ENCODE measurements at regions not wholly inside any gene's neighbourhood (a gene's known extent, or its start where the extent isn't known, plus 50 kb on each side); places are given as distances from the start of the nearest gene placed in this dataset.
"Not testable (repeated sequence)": the region's sequence is repeated elsewhere in the genome, so short reads cannot be mapped to it uniquely, and the experiment has no call there.

GRCh38 chr4:140249351-140249750 lies 95.4 kb upstream of the MAML3 start:
- DNase-seq (ENCODE audit: low read depth), result no peak

DNA sequence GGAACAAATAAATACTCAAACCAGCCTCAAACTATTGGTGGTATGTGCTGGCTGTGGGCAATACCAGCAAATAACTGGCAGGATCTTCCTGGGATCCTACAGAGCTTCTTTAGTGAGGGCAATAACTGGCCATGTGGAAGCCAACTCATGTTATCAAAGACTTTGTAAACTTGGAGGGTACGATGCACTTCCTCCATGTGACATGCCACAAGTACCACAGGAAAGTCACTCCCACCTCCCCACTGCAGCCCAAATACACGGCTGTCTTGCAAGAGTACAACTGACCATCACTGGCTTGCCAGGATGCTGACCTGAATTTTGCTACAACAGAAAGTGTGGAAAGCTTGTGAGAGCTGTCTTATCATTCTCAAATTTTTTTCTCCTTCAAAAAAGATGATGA lies 93.3 kb upstream of the MAML3 start:
- DNase-seq (ENCODE audit: low read depth), result no peak

DNA sequence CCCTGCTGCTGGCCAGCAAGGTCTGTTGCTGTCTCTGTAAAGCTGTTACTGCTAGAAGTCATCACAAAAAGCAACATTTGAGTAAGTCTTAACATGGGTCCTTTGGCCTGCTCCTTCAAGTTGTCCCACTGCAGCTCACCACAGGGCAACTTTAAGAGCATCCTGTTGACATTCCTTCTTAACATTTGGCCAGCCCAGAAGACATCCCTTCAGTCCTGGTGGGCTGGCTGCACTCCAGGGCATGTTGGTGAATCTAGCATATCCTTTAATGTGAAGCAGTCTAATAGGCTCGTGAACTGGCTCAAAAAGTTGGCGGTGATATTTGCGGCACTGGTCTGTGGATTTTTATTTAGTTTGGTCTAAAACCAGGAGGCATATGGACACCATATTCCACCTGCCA lies 92.2 kb upstream of the MAML3 start:
- no peak for DNase-seq (ENCODE audit: low read depth)

DNA sequence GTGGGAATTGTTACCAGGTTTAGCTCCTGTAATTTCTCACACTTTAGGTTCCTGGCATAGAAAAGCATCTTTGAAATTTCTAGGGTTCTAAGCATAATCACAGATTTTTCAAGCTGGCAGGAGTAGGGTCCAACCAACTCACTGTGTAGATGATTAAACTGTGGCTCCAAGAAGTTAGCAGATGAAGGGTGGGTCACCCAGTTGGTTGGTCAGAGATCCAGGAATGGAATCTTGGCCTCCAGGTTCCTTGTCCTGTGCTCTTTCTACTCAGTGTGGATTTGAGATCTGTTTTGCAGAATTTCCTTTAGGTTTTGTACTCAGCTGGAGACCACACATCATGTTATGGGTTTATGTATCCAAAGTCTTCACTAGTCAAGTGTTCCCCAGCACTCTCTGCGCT lies 90.3 kb upstream of the MAML3 start:
- DNase-seq (ENCODE audit: low read depth), result no peak

DNA sequence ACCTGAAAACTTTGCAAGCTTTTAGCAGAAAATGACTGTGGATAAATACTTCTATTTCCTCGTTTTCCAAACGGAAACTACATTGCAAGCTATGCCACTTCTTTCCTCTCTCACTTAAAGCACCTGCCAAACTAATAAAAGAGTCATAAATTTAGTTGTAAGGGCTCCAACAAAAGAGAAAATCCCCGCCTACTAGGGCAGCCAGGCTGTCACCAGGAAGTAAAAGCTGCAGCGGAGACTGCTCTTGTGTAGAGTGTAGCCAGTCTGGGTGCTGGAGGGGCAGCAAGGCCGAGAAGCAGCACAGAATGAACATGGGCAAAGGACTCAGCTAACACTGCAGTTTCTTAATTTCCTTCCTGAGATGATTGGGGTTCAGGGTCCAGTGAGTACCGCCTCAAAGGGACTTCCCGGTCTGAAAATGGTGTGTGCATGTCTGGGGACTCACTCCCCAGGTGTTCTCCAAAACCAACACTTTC lies 89.3 kb upstream of the MAML3 start:
- DNase-seq (ENCODE audit: low read depth), result no peak

GRCh38 chr4:140242357-140243277 lies 88.6 kb upstream of the MAML3 start:
- no peak for DNase-seq (ENCODE audit: low read depth)

DNA sequence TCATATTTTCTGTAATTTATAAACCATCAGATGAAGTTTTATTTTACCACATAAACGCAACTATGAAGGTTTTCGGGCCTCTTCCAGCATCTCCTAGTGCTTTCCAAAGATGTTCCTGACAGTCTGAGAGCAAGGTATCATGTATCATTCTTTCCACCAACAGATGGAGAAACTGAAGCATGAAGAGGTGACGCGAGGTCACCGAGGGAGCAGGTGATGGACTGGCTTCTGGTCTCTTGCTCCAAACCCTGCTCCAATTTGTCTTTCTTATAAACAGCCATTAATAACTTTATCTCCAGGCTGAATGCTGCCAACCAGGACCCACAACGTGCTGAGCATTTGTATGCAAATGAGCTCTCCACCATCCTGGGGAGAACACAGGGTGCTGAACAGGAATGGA lies 86.3 kb upstream of the MAML3 start:
- DNase-seq (ENCODE audit: low read depth), result no peak

DNA sequence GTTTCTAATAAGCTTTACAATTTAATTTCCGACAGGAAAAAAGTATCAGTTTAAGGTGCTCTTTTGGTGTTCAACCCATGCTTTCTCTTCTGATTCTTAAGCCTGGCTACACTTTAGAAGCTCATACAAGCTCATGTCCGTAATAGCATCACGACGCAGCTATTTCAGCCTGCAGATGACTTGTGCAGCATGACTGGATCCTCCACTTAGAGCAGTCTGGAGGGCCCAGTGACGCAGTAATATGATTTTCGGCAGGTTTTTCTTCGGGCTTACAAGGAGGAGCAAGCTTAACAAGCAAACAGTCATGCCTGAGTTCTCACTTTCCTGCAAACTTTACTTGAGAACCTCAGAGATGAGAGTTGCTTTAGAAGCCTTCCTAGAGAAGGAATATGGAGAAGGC lies 85.3 kb upstream of the MAML3 start:
- no peak for DNase-seq (ENCODE audit: low read depth)

DNA sequence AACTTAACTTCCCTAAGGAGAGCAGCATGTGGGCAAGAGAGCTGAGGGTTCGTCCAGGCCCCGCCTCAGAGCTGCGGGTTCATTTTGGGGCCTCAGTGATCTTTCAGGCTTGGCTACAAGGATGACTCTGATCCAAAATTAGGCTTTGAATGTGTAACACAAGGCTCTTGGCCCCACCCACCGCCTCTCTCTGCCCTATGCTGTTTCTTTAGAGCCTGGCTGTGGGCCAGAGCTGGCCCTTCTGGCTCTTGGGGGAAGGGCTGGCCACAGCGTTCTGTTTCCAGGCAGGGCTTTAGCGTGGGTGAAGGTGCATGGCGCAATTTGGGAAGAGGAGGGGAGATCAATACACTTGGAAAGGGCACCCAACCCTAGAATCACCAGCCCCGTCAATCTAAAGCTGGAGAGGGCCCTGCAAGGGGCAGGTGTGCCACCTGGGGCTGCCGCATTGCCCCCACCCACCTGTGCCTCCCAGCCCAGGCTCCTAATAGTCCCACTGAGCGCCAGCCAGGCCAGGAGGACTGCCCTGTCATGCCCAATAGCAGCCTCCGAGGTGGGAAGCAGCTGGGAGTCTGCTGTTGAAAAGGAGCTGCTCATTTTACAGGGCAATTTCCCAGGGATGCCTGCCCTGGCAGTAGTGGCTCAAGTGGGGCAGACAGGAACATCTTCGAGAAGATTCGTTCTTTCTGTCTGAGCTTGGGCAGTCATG lies 84.5 kb upstream of the MAML3 start:
- no peak for DNase-seq (ENCODE audit: low read depth)

DNA sequence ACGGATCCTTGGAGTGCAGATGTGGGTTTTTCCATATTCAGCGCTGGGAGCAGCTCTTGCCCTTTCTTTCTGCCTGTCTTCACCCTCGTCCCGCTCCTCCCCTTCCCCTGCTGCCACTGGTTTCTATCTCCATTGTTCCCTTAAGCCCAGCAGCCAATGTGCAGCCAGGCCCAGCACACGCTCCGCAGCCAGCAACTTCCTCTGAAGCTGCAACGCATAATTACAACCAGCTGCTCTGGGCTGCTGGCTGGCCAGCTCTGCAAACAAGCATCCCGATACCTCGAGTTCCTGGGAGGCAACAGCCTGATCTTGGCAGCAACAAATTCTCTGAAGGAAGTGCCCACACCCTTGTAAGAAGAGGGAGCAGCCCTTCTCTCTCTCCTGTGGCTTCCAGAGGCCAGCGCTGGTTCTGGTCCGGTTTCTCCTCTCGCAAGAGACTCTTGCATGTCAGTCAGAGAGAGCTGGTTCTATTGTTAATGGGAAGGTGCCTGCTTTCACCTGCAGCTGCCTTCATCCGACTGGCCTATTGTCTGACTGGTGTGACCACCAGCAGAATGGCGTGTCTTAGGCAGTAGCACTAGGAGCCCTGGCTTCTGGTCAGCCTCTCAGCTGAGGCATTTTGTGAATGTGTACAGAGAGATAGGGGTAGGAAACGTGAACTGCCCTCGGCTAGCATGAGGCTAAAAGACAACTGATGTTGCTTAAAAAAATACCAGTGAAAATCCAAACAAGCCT lies 83.8 kb upstream of the MAML3 start:
- no peak for DNase-seq (ENCODE audit: low read depth)

GRCh38 chr4:140236654-140237169 lies 82.7 kb upstream of the MAML3 start:
- no peak for DNase-seq (ENCODE audit: low read depth)

GRCh38 chr4:140234697-140235060 lies 80.7 kb upstream of the MAML3 start:
- no peak for DNase-seq (ENCODE audit: low read depth)

- DNase-seq (ENCODE audit: low read depth), result no peak
Measured at GRCh38 chr4:140233791-140234696, 80.1 kb upstream of the MAML3 start.

DNA sequence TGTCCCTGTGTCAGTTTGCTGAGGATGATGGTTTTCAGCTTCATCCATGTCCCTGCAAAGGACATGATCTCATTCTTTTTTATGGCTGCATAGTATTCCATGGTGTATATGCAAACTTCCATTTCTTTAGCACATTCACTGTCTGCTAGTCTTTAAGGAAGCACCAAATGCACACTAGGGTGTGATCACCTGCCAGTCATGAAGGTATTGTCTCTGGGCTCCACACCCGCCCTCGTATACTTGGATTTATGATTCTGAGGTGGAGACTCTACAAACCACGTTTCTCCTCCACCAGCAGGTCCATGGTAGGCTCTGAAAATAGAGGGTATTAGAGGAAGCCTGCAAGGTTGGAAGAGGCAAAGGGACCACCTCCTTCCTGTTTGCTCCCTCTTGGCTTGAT lies 75.9 kb upstream of the MAML3 start:
- DNase-seq (ENCODE audit: low read depth), result no peak

- DNase-seq (ENCODE audit: low read depth), result no peak
Measured at GRCh38 chr4:140227286-140227685, 73.3 kb upstream of the MAML3 start.

DNA sequence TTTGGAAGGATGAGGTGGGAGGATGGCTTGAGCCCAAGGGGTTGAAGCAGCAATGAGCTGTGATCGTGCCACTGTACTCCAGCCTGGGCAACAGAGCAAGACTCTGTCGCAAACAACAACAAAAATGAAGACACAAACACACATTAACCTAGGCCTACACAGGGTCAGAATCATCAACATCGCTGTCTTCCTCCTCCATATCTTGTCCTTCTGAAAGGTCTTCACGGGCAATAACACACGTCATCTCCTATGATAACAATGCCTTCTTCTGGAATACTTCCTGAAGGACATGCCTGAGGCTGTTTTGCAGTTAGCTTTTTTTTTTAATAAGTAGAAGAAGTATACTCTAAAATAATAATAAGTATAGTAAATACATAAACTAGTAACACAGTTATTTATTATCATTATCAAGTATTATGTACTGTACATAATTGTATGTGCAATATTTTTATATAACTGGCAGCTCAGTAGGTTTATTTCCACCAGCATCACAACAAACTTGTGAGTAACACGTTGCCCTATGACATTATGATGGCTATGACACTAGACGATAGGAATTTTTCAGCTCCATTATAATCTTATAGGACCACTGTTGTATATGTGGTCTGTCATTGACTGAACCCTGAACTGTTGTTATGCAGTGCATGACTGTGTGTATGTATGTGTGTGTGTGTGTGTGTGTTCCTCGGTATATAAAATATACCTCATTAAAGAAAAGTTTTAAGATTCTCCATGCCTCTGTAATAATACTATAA lies 69.2 kb upstream of the MAML3 start:
- DNase-seq (ENCODE audit: low read depth), result no peak

DNA sequence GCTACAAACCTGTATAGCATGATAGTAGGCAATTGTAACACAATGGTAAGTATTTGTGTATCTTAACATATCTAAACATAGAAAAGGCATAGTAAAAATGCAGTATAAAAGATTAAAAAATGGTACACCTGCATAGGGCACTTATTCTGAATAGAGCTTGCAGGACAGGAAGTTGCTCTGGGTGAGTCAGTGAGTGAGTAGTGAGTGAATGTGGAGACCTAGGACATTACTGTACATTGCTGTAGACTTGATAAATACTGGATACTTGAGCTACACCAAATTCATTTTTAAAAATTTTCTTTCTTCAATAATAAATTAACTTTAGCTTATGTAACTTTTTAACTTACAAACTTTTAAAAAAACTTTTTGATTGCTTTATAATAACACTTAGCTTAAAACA lies 68.2 kb upstream of the MAML3 start:
- no peak for DNase-seq (ENCODE audit: low read depth)

DNA sequence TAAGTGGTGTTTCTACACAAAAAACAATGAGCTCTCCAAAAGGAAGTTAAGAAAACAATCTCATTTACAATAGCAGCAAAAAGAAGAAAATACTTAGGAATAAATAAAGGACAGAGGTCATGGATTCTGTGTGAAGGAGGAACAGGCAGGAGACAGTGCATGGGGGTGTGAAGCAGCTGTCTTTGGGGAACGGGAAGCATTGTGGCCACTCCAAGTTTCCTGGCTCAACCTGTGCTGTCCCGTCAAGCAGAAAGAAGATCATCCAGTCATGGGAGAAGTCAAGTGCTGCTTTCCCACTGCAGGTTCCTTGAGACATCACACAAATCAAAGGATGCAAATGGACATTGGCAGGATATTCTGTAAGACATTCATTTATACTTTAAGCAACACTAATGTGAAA lies 66.1 kb upstream of the MAML3 start:
- DNase-seq (ENCODE audit: low read depth), result no peak

DNA sequence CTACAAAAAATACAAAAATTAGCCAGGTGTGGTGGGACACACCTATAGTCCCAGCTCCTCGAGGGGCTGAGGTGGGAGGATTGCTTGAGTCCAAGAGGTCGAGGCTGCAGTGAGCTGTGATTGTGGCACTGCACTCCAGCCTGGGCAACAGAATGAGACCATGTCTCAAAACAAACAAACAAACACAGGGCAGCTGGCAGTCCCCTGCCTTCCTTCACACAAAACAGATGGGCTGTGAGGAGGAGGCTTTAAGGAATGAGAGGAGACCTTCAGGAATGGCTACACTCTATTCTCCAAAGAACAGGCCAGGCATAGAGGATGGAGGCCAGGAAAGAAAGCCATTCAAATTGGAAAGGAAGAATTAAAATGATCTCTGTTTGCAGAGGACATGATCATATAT lies 65.6 kb upstream of the MAML3 start:
- DNase-seq (ENCODE audit: low read depth), result no peak

- DNase-seq (ENCODE audit: low read depth), result not testable (repeated sequence)
Measured at GRCh38 chr4:140219070-140219469, 65.1 kb upstream of the MAML3 start.

GRCh38 chr4:140213749-140214148 lies 59.8 kb upstream of the MAML3 start:
- DNase-seq (ENCODE audit: low read depth), result no peak

Data from stimulated activated CD8-positive, alpha-beta memory T cell treated with anti-CD3 and anti-CD28 coated beads, Interleukin-15, amount 100 ng/mL, for 1 hour (primary cell).